NCI-H748 (cell line): ENCODE measurements at regions not wholly inside any gene's neighbourhood (a gene's known extent, or its start where the extent isn't known, plus 50 kb on each side); places are given as distances from the start of the nearest gene placed in this dataset.
"Not testable (repeated sequence)": the region's sequence is repeated elsewhere in the genome, so short reads cannot be mapped to it uniquely, and the experiment has no call there.

ENCODE experiments used
- DNase-seq: peaks from one replicate; lab custom pipeline; 2025; ENCODE audit not compliant: unreplicated experiment; lab: John Stamatoyannopoulos, UW

DNA sequence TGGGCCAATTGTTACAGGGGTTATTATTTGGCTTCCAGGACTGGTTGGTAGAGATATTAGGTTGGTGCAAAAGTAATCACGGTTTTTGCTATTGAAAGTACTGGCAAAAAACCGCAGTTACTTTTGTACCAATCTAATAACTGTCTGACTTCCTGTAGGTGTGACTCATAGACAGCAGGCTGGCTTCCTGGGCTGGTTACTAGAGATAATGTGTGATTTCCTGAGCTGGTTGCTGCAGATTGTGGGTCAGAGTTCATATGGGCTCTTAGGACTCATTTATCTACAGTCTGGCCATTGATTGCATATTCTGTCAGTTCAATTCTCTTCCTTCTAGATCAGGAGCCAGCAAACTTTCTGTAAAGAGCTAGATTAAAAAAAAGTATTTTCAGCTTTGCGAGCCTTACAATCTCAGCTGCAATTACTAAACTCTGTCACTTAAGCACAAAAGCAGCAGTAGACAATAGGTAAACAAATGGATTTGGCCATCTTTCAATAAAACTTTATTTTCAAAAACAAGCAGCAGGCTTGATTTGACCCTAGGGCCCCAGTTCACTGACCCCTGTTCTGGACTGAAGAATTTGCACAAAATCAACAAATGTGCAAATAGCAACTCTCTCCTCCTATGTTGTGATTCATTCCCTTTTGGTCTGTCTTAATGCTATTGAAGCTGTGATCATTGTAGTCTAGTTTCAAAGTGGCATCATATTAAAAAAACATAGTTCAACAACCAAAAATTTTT, 50.8 kb upstream of the BOD1L1 start:
- no peak for DNase-seq

GRCh38 chr4:13681570-13681969, 54.0 kb upstream of the BOD1L1 start:
- no peak for DNase-seq

- no peak for DNase-seq
Measured at GRCh38 chr4:13694256-13694655, 66.7 kb upstream of the BOD1L1 start.

DNA sequence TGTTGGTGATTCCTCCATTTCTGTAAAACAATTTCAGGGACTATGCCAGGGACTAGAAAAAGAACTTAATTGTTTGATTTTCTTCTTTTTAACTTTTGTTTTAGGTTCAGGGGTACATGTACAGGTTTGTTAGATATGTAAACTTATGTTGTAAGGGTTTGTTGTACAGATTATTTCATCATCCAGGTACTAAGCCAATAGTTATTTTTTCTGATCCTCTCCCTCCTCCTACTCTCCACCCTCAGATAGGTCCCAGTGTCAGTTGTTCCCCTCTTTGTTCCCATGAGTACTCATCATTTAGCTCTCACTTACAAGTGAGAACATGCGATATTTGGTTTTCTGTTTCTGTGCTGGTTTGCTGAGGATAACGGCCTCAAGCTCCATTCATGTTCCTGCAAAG, 70.8 kb upstream of the BOD1L1 start:
- DNase-seq, result no peak

DNA sequence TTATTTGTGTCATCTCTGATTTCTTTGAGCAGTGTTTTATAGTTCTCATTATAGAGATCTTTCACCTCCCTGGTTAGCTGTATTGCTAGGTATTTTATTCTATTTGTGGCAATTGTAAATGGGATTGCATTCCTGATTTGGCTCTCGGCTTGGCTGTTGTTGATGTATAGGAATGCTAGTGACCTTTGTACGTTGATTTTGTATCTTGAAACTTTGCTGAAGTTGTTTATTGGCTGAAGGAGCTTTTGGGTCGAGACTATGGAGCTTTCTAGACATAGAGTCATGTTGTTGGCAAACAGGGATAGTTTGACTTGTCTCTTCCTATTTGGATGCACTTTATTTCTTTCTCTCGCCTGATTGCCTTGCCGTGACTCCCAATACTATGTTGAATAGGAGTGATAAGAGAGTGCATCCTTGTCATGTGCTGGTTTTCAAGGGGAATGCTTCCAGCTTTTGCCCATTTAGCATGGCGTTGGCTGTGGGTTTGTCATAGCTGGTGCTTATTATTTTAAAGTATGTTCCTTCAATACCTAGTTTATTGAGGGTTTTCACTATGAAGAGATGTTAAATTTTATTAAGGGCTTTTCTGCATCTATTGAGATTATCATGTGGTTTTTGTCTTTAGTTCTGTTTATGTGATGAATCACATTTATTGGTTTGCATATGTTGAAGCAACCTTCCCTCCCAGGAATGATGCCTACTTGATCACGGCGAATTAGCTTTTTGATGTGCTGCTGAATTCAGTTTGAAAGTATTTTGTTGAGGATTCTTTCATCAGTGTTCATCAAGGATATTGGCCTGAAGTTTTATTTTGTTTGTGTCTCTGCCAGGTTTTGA, 72.7 kb upstream of the BOD1L1 start:
- no peak for DNase-seq

DNA sequence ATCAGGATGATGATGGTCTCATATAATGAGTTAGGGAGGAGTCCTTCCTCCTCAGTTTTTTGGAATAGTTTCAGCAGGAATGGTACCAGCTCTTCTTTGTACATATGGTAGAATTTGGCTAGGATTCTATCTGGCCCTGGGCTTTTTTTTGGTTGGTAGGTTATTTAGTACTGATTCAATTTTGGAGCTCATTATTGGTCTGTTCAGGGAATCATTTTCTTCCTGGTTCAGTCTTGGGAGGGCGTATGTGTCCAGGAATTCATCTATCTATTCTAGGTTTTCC, 73.3 kb upstream of the BOD1L1 start:
- DNase-seq, result not testable (repeated sequence)

DNA sequence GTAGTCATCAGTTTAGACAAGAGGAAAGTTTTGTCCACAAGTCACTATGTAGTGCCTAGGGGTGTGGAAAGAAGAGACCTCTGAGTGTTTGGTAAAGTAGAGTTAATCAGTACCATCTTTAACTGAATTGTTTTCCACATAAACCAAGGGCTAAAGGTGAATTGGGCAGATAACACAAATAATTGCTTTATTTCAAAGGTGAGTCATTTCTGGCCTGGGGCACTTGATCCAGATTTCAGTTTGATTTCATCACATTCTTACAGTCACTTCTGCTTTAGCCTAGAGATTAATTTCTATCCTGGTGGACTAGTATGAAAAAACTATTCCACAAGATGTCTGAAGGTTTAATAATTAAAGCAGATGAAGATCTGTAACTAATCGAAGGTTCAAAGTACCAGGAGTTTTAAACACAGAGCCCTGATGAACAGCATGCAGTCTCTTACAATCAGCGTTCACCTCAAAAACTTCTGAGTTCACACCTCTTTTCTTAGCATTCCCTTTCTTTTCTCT, 74.5 kb upstream of the BOD1L1 start:
- DNase-seq, result no peak

GRCh38 chr4:13703096-13703495, 75.6 kb upstream of the BOD1L1 start:
- no peak for DNase-seq

DNA sequence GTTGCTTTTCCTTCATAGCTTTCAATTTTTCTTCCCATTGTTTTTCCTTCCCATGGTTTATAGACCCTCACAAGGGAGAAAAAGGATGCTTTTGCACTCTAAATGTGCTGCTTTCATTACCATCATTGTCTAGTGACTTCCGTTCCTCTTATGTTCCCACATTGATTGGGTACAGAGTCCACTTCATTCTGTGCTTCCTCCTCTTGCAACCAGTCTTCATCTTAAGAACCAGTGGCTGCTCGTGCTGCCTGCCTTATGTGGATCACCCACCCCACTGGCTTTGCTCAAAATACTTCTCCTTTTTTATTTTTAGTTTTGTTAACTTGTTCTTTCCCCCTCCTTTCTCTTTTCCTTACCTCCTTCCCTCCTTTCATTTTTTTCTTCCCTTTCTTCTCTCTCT, 76.5 kb upstream of the BOD1L1 start:
- no peak for DNase-seq

GRCh38 chr4:13704761-13705160, 77.2 kb upstream of the BOD1L1 start:
- DNase-seq, result no peak

- DNase-seq, result peak; percentile 73
Measured at GRCh38 chr4:13705521-13706041, 78.1 kb upstream of the BOD1L1 start.

DNA sequence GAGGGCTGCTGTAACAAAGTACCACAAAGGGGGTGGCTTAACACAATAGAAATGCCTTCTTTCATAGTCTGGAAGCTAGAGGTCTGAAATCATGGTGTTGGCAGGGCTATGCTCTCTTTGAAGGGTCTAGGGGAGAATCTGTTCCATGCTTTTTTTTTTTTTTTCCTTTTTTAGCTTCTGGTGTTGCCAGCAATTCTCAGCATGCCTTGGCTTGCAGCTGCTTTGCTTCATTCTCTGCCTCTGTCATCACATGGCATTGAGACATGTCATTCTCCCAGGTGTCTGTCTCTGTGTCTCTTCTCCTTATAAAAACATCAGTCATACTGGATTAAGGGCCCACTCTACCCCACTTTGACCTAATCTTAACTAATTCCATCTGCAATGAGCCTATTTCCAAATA, 78.6 kb upstream of the BOD1L1 start:
- DNase-seq, result no peak

DNA sequence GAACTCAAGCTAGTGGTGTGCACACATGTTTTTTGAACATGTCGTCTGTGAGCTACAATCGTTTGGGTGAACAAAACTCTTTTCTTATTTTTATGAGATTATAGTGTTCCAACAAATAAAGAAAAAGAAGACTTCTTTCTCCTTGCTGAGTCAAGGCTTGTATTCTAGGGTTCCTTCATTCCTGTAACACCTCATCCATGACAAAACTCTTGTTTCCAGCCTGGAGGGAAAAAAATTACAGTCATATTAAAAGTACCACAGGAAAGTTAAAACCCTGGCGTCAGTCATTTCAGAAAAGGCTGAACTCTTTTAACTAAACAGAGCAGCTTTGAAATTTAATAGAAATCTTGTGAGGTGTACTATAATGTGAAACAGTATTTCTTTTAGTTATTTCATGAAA, 79.2 kb upstream of the BOD1L1 start:
- no peak for DNase-seq

DNA sequence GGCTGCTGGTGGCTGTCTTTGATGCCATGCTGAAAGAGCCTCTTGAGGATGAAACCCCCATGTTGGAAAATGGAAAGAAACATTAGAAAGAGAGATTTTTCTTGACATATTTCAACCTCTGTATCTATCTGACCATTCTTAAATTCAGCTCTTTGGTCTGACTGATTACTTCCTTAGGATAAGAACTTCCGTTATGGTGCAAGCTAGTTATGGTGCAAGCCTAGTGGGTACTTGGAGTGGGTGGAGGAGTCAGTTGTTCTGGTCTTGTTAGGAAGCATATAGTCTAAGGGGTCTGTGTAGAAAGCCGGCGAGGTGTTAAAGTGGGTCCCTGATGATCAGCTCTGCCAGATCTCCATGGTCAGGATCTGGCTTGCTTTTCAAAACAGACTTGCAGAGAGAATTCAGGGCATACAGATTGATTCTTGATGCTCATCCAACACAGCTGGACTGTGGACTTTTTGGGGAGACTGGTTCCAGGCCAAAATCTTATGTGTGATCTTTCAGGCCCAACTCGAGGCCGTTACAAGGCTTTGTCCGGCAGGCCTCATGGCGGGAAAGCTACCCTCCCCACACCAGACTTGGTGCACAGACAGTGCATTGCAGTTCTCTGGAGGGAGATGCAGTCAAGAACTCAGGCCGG, 82.8 kb upstream of the BOD1L1 start:
- no peak for DNase-seq

DNA sequence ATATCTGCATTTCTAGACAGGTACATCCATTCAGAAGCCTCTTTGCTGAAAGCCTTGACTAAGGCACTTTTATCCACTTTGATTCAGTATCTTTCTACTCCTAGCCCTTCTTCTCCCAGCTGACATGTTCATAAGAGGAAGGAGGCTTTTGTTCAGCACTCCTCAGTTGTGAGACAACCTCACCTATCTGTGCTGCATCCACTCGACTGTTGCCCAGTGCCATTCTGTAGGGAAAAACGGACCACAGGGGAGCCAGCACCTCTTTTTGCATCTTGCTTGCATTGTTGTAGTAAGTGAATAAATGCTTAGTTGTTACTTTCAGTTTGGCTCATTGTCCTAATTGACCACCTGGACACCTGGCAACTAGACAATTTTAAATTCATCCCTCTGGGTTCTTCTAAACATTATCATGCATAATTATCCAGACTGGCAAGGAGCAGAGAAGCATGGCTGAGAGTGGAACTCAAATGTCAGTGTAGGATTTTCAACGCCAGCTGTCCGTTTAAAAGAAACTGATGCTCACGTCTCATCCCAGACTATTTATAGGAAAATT, 83.8 kb upstream of the BOD1L1 start:
- peak; percentile 46 for DNase-seq

- DNase-seq, result no peak
Measured at GRCh38 chr4:13721894-13722293, 94.4 kb upstream of the BOD1L1 start.

DNA sequence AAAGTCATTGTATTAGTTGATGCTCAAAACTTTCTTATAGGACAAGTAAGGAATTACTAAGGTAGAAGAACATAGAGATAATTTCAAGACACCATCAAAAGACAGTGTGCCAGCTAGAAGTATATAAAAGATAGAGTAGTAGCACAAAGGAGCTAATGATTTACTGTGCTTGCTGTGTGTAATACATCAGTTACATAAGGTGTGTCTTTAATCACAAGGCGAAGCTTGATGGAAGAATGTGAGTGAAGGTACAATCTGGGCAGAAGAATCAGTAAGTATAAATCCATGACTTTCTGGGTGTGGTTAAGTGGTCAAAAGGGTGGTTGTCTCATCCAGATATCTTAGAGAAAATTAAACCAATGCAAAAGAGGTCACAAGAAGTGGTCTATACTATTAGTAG, 95.1 kb upstream of the BOD1L1 start:
- DNase-seq, result no peak

- no peak for DNase-seq
Measured at GRCh38 chr4:13728761-13729160, 101.2 kb upstream of the BOD1L1 start.

- no peak for DNase-seq
Measured at GRCh38 chr4:13731019-13731418, 103.5 kb upstream of the BOD1L1 start.

GRCh38 chr4:13733817-13734216, 106.3 kb upstream of the BOD1L1 start:
- DNase-seq, result peak; percentile 14

- DNase-seq, result no peak
Measured at GRCh38 chr4:13750594-13750993, 123.1 kb upstream of the BOD1L1 start.
